Caco-2 (cell line): ENCODE measurements at regions not wholly inside any gene's neighbourhood (a gene's known extent, or its start where the extent isn't known, plus 50 kb on each side); places are given as distances from the start of the nearest gene placed in this dataset.

ENCODE experiments used
- BruUV-seq: library from RNA; stranded (reverse); fragments of 400-500 nt; replicated peaks from 2 replicates; lab custom pipeline; 2021; lab: Mats Ljungman, UMichigan
- CTCF ChIA-PET: fragments of 300-600 bp; sonication (Branson Sonifier 250); formaldehyde crosslinking; loops from one replicate; lab custom pipeline; 2022; ENCODE audit warnings: antibody characterized with exemption; lab: Charles Lee
- POLR2A ChIA-PET: fragments of 300-600 bp; sonication (Branson Sonifier 250); formaldehyde crosslinking; loops from one replicate; lab custom pipeline; 2022; ENCODE audit warnings: antibody characterized with exemption; lab: Charles Lee
- DNase-seq, 2 experiments: peaks; one replicate each; pipeline versions ENCODE4 v3.0.0 to v3.0.0-alpha.2; 2020 to 2022
- H3K27me3 ChIP-seq: replicated peaks from 2 replicates; pipeline ENCODE4 v1.6.0; 2011; ENCODE audit warnings: low read length; ENCODE audit not compliant: control insufficient read depth, insufficient read depth
- H3K36me3 ChIP-seq: 2 replicates; pipeline ENCODE4 v1.5.1; 2011; ENCODE audit warnings: low read length; ENCODE audit not compliant: control insufficient read depth, insufficient read depth
- H3K4me1 ChIP-seq: fragments of 250-450 bp; sonication (Bioruptor Pico); 2 replicates; pipeline ENCODE4 v1.5.1; 2020; ENCODE audit warnings: mild to moderate bottlenecking
- H3K4me3 ChIP-seq: 2 replicates; pipeline ENCODE4 v1.5.1; 2011; ENCODE audit warnings: low read depth, mild to moderate bottlenecking, control low read depth, low read length
- H3K9me3 ChIP-seq: fragments of 250-450 bp; sonication (Bioruptor Pico); 2 replicates; pipeline ENCODE4 v1.5.1; 2020; ENCODE audit warnings: mild to moderate bottlenecking, moderate library complexity
- H3K27ac Mint-ChIP-seq: one replicate; pipeline ENCODE4 v1.8.0; 2022; ENCODE audit warnings: mixed read lengths; ENCODE audit not compliant: unreplicated experiment
- H3K27me3 Mint-ChIP-seq: one replicate; pipeline ENCODE4 v1.8.0; 2022; ENCODE audit warnings: mixed read lengths; ENCODE audit not compliant: insufficient read depth, unreplicated experiment
- H3K36me3 Mint-ChIP-seq: one replicate; pipeline ENCODE4 v1.8.0; 2022; ENCODE audit warnings: mild to moderate bottlenecking, mixed read lengths; ENCODE audit not compliant: insufficient read depth, unreplicated experiment
- H3K4me1 Mint-ChIP-seq: one replicate; pipeline ENCODE4 v1.8.0; 2022; ENCODE audit warnings: low read depth, mixed read lengths; ENCODE audit not compliant: unreplicated experiment
- H3K4me3 Mint-ChIP-seq: one replicate; pipeline ENCODE4 v1.8.0; 2022; ENCODE audit warnings: mild to moderate bottlenecking, moderate library complexity, mixed read lengths; ENCODE audit not compliant: unreplicated experiment
- H3K9me3 Mint-ChIP-seq: one replicate; pipeline ENCODE4 v1.8.0; 2022; ENCODE audit warnings: mixed read lengths; ENCODE audit not compliant: unreplicated experiment
- CTCF ChIP-seq, 2 experiments: fragments of 200-600 bp in 1 of 2; IDR thresholded peaks; 1 replicate in 1 of 2; 2 replicates in 1 of 2; pipeline versions ENCODE4 v1.5.1 to v1.8.0; 2011 to 2022; ENCODE audit warnings: antibody characterized with exemption in 1 of 2, control low read depth in 1 of 2, inconsistent platforms in 1 of 2, low read depth in 1 of 2, low read length in 1 of 2, mild to moderate bottlenecking in 1 of 2, moderate library complexity in 1 of 2; ENCODE audit not compliant: insufficient read depth in 1 of 2, severe bottlenecking in 1 of 2, unreplicated experiment in 1 of 2
- intact Hi-C: fragments of 100-400 bp; cut with micrococcal nuclease; formaldehyde crosslinking; loops from one replicate; pipeline ENCODE4 v1.10.0; 2022; ENCODE audit not compliant: unreplicated experiment

- no TSS peak for BruUV-seq
- H3K9me3 Mint-ChIP-seq, result no peaks in the 10 kb centered on the region
- no peaks in the 10 kb centered on the region; the same call in none of the 2 replicates for H3K27me3 ChIP-seq
These were observed 221.6 kb downstream of the TFAP2A start for GRCh38 chr6:10193321-10193720.

GRCh38 chr6:10190042-10190441, 224.8 kb downstream of the TFAP2A start:
- CTCF ChIA-PET, result no interaction called here
- no peaks in the 10 kb centered on the region for H3K9me3 ChIP-seq
- H3K4me3 ChIP-seq, result no peak overlapping the region
- H3K36me3 Mint-ChIP-seq, result no peaks in the 10 kb centered on the region
- no peak for TF ChIP-seq CTCF (IDR thresholded peaks at IDR 0.05; ENCODE audit: insufficient read depth in 1 of 2, low read depth in 1 of 2, low read length in 1 of 2, severe bottlenecking in 1 of 2, unreplicated experiment in 1 of 2)
- POLR2A ChIA-PET, result no interaction called here
- BruUV-seq, result no TSS peak
- intact Hi-C loops, result no loop called here
- no peaks in the 10 kb centered on the region for H3K4me1 Mint-ChIP-seq
- H3K4me3 Mint-ChIP-seq, result no peak overlapping the region
- H3K9me3 Mint-ChIP-seq, result no peaks in the 10 kb centered on the region
- no peak overlapping the region for H3K27ac Mint-ChIP-seq
- no peaks in the 10 kb centered on the region for H3K36me3 ChIP-seq
- H3K27me3 ChIP-seq, result no peaks in the 10 kb centered on the region
- no peaks in the 10 kb centered on the region for H3K27me3 Mint-ChIP-seq
- H3K4me1 ChIP-seq, result no peaks in the 10 kb centered on the region
- no peak for DNase-seq

More at GRCh38 chr6:10193321-10193720, 221.6 kb downstream of the TFAP2A start:
- Mint-ChIP-seq H3K27me3 (no peaks in the 10 kb centered on the region), H3K27ac (no peak overlapping the region), H3K4me3 (no peak overlapping the region), H3K4me1 (no peaks in the 10 kb centered on the region), H3K36me3 (no peaks in the 10 kb centered on the region)
- ChIA-PET POLR2A (no interaction called here), CTCF (no interaction called here)
- Histone ChIP-seq H3K36me3 (no peaks in the 10 kb centered on the region), H3K4me1 (no peaks in the 10 kb centered on the region), H3K9me3 (no peaks in the 10 kb centered on the region), H3K4me3 (no peak overlapping the region)
- TF ChIP-seq CTCF (IDR thresholded peaks at IDR 0.05; ENCODE audit: insufficient read depth in 1 of 2, low read depth in 1 of 2, low read length in 1 of 2, severe bottlenecking in 1 of 2, unreplicated experiment in 1 of 2), result no peak
- DNase-seq, result no peak
- intact Hi-C loops, result no loop called here

- Histone ChIP-seq H3K4me1 (no peaks in the 10 kb centered on the region), H3K27me3 (no peaks in the 10 kb centered on the region), H3K4me3 (no peak overlapping the region), H3K9me3 (no peaks in the 10 kb centered on the region), H3K36me3 (no peaks in the 10 kb centered on the region)
- no peaks in the 10 kb centered on the region for H3K4me1 Mint-ChIP-seq
- DNase-seq, result no peak
- no peak overlapping the region for H3K4me3 Mint-ChIP-seq
- POLR2A ChIA-PET, result no interaction called here
- H3K27ac Mint-ChIP-seq, result no peak overlapping the region
- CTCF ChIA-PET, result no interaction called here
- intact Hi-C loops, result no loop called here
- H3K27me3 Mint-ChIP-seq, result no peaks in the 10 kb centered on the region
- no peak for TF ChIP-seq CTCF (IDR thresholded peaks at IDR 0.05; ENCODE audit: insufficient read depth in 1 of 2, low read depth in 1 of 2, low read length in 1 of 2, severe bottlenecking in 1 of 2, unreplicated experiment in 1 of 2)
- BruUV-seq, result no TSS peak
- H3K36me3 Mint-ChIP-seq, result no peaks in the 10 kb centered on the region
- no peaks in the 10 kb centered on the region for H3K9me3 Mint-ChIP-seq
These were observed 230.3 kb downstream of the TFAP2A start for GRCh38 chr6:10184371-10185227.
